Keratinocyte (primary cell): ENCODE measurements at regions not wholly inside any gene's neighbourhood (a gene's known extent, or its start where the extent isn't known, plus 50 kb on each side); places are given as distances from the start of the nearest gene placed in this dataset.

Experiments
- DNase-seq: peaks from one replicate; pipeline ENCODE4 v3.0.0-alpha.2; 2011; ENCODE audit warnings: low read depth, missing footprints, low spot score
- FAIRE-seq: peaks from 2 replicates; lab custom pipeline; 2011; peaks lifted over from hg19 to GRCh38; lab: Jason Lieb, UNC
- H2AFZ ChIP-seq: 2 replicates; pipeline ENCODE4 v1.6.0; 2012; ENCODE audit warnings: low read length, control low read depth, inconsistent platforms; ENCODE audit not compliant: control insufficient read depth
- H3K27ac ChIP-seq: 2 replicates; pipeline ENCODE4 v1.5.1; 2011; ENCODE audit warnings: low read length; ENCODE audit not compliant: control insufficient read depth, insufficient read depth
- H3K27me3 ChIP-seq: 3 replicates; pipeline ENCODE4 v1.6.0; 2011; ENCODE audit warnings: low read length; ENCODE audit not compliant: control insufficient read depth, insufficient read depth; ENCODE audit errors: extremely low read depth
- H3K36me3 ChIP-seq, 2 experiments: 2 replicates in 1 of 2; 3 replicates in 1 of 2; pipeline ENCODE4 v1.5.1; 2011; ENCODE audit warnings: low read length in 2 of 2, mild to moderate bottlenecking in 1 of 2; ENCODE audit not compliant: control insufficient read depth in 2 of 2, insufficient read depth in 2 of 2; ENCODE audit errors: extremely low read depth in 1 of 2
- H3K4me1 ChIP-seq: 3 replicates; pipeline ENCODE4 v1.5.1; 2011; ENCODE audit warnings: low read length; ENCODE audit not compliant: control insufficient read depth, insufficient read depth; ENCODE audit errors: extremely low read depth
- H3K4me2 ChIP-seq: 3 replicates; pipeline ENCODE4 v1.6.0; 2011; ENCODE audit warnings: low read depth, low read length; ENCODE audit not compliant: control insufficient read depth, insufficient read depth; ENCODE audit errors: extremely low read depth
- H3K4me3 ChIP-seq, 3 experiments: fragments of 200-600 bp in 1 of 3; sonication (generic) in 1 of 3; 2 replicates in 2 of 3; 3 replicates in 1 of 3; pipeline ENCODE4 v1.5.1; 2011 to 2016; ENCODE audit warnings: low read length in 3 of 3, mild to moderate bottlenecking in 3 of 3, control low read depth in 2 of 3, inconsistent platforms in 1 of 3, low read depth in 1 of 3, mixed read lengths in 1 of 3, mixed run types in 1 of 3, moderate library complexity in 1 of 3; ENCODE audit not compliant: control insufficient read depth in 2 of 3, insufficient read depth in 2 of 3; ENCODE audit errors: extremely low read depth in 1 of 3
- H3K79me2 ChIP-seq: 2 replicates; pipeline ENCODE4 v1.6.0; 2012; ENCODE audit warnings: low read length; ENCODE audit not compliant: control insufficient read depth, insufficient read depth
- H3K9ac ChIP-seq: 3 replicates; pipeline ENCODE4 v1.6.0; 2011; ENCODE audit warnings: low read length; ENCODE audit not compliant: control insufficient read depth, insufficient read depth; ENCODE audit errors: extremely low read depth
- H3K9me1 ChIP-seq: 3 replicates; pipeline ENCODE4 v1.6.0; 2011; ENCODE audit warnings: low read length; ENCODE audit not compliant: control insufficient read depth, insufficient read depth; ENCODE audit errors: extremely low read depth
- H3K9me3 ChIP-seq: 2 replicates; pipeline ENCODE4 v1.5.1; 2012; ENCODE audit warnings: low read depth, low read length; ENCODE audit not compliant: control insufficient read depth
- H4K20me1 ChIP-seq: 3 replicates; pipeline ENCODE4 v1.6.0; 2011; ENCODE audit warnings: low read length; ENCODE audit not compliant: control insufficient read depth, insufficient read depth; ENCODE audit errors: extremely low read depth
- CTCF ChIP-seq, 3 experiments: IDR thresholded peaks in 1 of 3; conservative IDR thresholded peaks in 1 of 3; optimal IDR thresholded peaks in 1 of 3; 2 replicates in 2 of 3; 3 replicates in 1 of 3; pipeline versions ENCODE3 to v1.5.1; 2011; ENCODE audit warnings: low read length in 3 of 3, mild to moderate bottlenecking in 3 of 3, moderate library complexity in 2 of 3, control low read depth in 1 of 3, inconsistent platforms in 1 of 3; ENCODE audit not compliant: insufficient read depth in 2 of 3; ENCODE audit errors: extremely low read depth in 1 of 3
- EZH2 ChIP-seq: IDR thresholded peaks from one replicate; pipeline ENCODE4 v1.6.1; 2012; ENCODE audit warnings: inconsistent platforms, mild to moderate bottlenecking, low read length, moderate library complexity
- dilution Hi-C: fragments of 300-500 bp; cut with MboI; formaldehyde crosslinking; loops from one replicate; pipeline ENCODE4 v1.7.0; 2020; ENCODE audit warnings: low sequenced_read_pairs; ENCODE audit not compliant: extremely low pct_ligation_motif_present

GRCh38 chr1:73953586-73953985 is 244.4 kb downstream of the LRRIQ3 start:
- no peaks in the 10 kb centered on the region for H3K36me3 ChIP-seq
- DNase-seq (no peak), FAIRE-seq (no peak)
- no peak overlapping the region for H2AFZ ChIP-seq
- H3K9me1 ChIP-seq = no peaks in the 10 kb centered on the region
- no peak overlapping the region for H3K4me2 ChIP-seq
- H3K27ac ChIP-seq = no peak overlapping the region
- no peaks in the 10 kb centered on the region for H3K79me2 ChIP-seq
- H3K27me3 ChIP-seq = no peaks in the 10 kb centered on the region
- H4K20me1 ChIP-seq = no peaks in the 10 kb centered on the region
- dilution Hi-C loops = no loop called here
- no peak overlapping the region for H3K4me3 ChIP-seq
- no peaks in the 10 kb centered on the region for H3K4me1 ChIP-seq
- no peak for TF ChIP-seq EZH2
- TF ChIP-seq CTCF (optimal IDR thresholded peaks at IDR 0.05 in 1 of 3, IDR thresholded peaks at IDR 0.05 in 1 of 3, conservative IDR thresholded peaks at IDR 0.05 in 1 of 3; ENCODE audit: extremely low read depth in 1 of 3, insufficient read depth in 2 of 3, low read length in 3 of 3) = no peak
- no peaks in the 10 kb centered on the region for H3K9me3 ChIP-seq
- H3K9ac ChIP-seq = no peak overlapping the region

GRCh38 chr1:73953186-73953585 is 244.8 kb downstream of the LRRIQ3 start:
- no peaks in the 10 kb centered on the region for H3K27me3 ChIP-seq
- dilution Hi-C loops = no loop called here
- no peak overlapping the region for H3K4me2 ChIP-seq
- no peaks in the 10 kb centered on the region for H4K20me1 ChIP-seq
- no peaks in the 10 kb centered on the region for H3K9me1 ChIP-seq
- no peak overlapping the region for H2AFZ ChIP-seq
- TF ChIP-seq CTCF (optimal IDR thresholded peaks at IDR 0.05 in 1 of 3, IDR thresholded peaks at IDR 0.05 in 1 of 3, conservative IDR thresholded peaks at IDR 0.05 in 1 of 3; ENCODE audit: extremely low read depth in 1 of 3, insufficient read depth in 2 of 3, low read length in 3 of 3) (no peak), EZH2 (no peak)
- H3K4me1 ChIP-seq = no peaks in the 10 kb centered on the region
- FAIRE-seq = no peak
- H3K79me2 ChIP-seq = no peaks in the 10 kb centered on the region
- DNase-seq = no peak
- H3K36me3 ChIP-seq = no peaks in the 10 kb centered on the region
- no peak overlapping the region for H3K4me3 ChIP-seq
- no peak overlapping the region for H3K9ac ChIP-seq
- H3K9me3 ChIP-seq = no peaks in the 10 kb centered on the region
- H3K27ac ChIP-seq = no peak overlapping the region
